Vagina (tissue), 2 donors: ENCODE measurements at regions not wholly inside any gene's neighbourhood (a gene's known extent, or its start where the extent isn't known, plus 50 kb on each side); places are given as distances from the start of the nearest gene placed in this dataset.

Experiments used
- DNase-seq, 2 donors: peaks; one replicate each; pipeline ENCODE4 v3.0.0-alpha.2; 2017; ENCODE audit errors: extremely low spot score in 2 of 2
- H3K27ac ChIP-seq: fragments of 200-600 bp; sonication (generic); one replicate; pipeline ENCODE4 v1.5.1; 2019
- H3K27me3 ChIP-seq: fragments of 200-600 bp; sonication (generic); one replicate; pipeline ENCODE4 v1.5.1; 2019
- H3K36me3 ChIP-seq, 2 donors: fragments of 200-600 bp; sonication (generic); one replicate each; pipeline ENCODE4 v1.5.1; 2017 to 2019
- H3K4me1 ChIP-seq: fragments of 200-600 bp; sonication (generic); one replicate; pipeline ENCODE4 v1.5.1; 2019
- H3K4me3 ChIP-seq, 2 donors: fragments of 200-600 bp; sonication (generic); 1 replicate in 1 of 2; 2 replicates in 1 of 2; pipeline ENCODE4 v1.5.1; 2016 to 2019
- H3K9me3 ChIP-seq: fragments of 200-600 bp; sonication (generic); one replicate; pipeline ENCODE4 v1.5.1; 2019
- CTCF ChIP-seq, 3 experiments: fragments of 450-650 bp in 2 of 3; fragments of 200-600 bp in 1 of 3; sonication (generic) in 1 of 3; IDR thresholded peaks; one replicate each; pipeline ENCODE4 v1.5.1; 2017 to 2019; ENCODE audit warnings: antibody characterized with exemption in 3 of 3, mild to moderate bottlenecking in 2 of 3, moderate library complexity in 2 of 3
- POLR2A ChIP-seq, 2 donors: fragments of 450-650 bp; IDR thresholded peaks; one replicate each; pipeline ENCODE4 v1.6.1; 2017; ENCODE audit warnings: antibody characterized with exemption in 2 of 2, mild to moderate bottlenecking in 2 of 2, moderate library complexity in 2 of 2
- POLR2AphosphoS5 ChIP-seq, 2 donors: sonication (generic); formaldehyde crosslinking; IDR thresholded peaks; one replicate each; pipeline ENCODE4 v1.9.0; 2017; ENCODE audit warnings: antibody characterized with exemption in 2 of 2, mild to moderate bottlenecking in 2 of 2, low read depth in 1 of 2; ENCODE audit not compliant: insufficient read depth in 1 of 2
- intact Hi-C: fragments of 100-400 bp; cut with DNase I; formaldehyde crosslinking; loops from one replicate; pipeline ENCODE4 v1.15.1; 2023

DNA sequence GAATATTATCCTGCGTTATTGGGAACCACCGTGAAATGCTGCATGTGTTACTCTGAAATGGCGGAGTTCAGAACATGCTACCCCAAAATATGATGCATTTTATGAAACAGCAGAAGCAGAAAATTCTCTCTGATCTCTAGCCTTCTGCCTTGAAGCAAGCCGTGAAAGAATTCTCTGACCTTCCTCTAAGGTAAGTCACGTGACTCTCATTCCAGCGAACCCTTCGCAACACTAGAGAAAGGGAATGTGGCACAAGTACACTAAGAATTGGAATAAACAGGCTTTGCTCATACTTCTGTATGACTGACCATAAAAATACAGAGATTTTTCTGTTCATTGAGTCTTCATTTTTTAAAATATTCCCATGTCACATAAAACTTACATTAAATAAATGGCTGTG is 805.6 kb upstream of the LRRC4C start:
- Histone ChIP-seq H3K4me1 (no peaks in the 10 kb centered on the region), H3K4me3 (no peak overlapping the region), H3K36me3 (no peaks in the 10 kb centered on the region), H3K27me3 (no peaks in the 10 kb centered on the region), H3K27ac (no peak overlapping the region), H3K9me3 (no peaks in the 10 kb centered on the region)
- no peak for DNase-seq
- TF ChIP-seq POLR2AphosphoS5 (IDR thresholded peaks at IDR 0.05; ENCODE audit: insufficient read depth in 1 of 2, low read depth in 1 of 2) (no peak), POLR2A (IDR thresholded peaks at IDR 0.05) (no peak), CTCF (IDR thresholded peaks at IDR 0.05) (no peak)
- intact Hi-C loops, result no loop called here

DNA sequence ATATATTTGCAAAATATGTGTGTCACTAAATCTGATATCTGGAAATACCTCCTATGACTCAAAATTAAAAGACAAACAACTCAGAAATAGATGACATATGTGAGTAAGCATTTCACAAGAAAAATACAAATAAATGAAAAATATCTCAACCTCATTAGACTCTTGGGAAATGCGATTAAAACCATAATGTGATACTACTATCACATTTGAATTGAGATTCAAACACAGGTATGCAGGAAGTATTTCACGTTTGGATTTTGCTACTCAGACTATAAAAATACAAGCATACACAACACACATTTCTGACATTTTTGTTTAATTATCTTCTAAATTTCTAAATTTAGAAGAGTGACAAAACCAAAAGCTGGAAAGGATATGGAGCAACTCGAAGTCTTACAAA is 811.9 kb upstream of the LRRC4C start:
- Histone ChIP-seq H3K4me1 (no peaks in the 10 kb centered on the region), H3K9me3 (no peaks in the 10 kb centered on the region), H3K4me3 (no peak overlapping the region), H3K27ac (no peak overlapping the region), H3K27me3 (no peaks in the 10 kb centered on the region), H3K36me3 (no peaks in the 10 kb centered on the region)
- DNase-seq, result no peak
- TF ChIP-seq CTCF (IDR thresholded peaks at IDR 0.05) (no peak), POLR2AphosphoS5 (IDR thresholded peaks at IDR 0.05; ENCODE audit: insufficient read depth in 1 of 2, low read depth in 1 of 2) (no peak), POLR2A (IDR thresholded peaks at IDR 0.05) (no peak)
- intact Hi-C loops, result no loop called here

DNA sequence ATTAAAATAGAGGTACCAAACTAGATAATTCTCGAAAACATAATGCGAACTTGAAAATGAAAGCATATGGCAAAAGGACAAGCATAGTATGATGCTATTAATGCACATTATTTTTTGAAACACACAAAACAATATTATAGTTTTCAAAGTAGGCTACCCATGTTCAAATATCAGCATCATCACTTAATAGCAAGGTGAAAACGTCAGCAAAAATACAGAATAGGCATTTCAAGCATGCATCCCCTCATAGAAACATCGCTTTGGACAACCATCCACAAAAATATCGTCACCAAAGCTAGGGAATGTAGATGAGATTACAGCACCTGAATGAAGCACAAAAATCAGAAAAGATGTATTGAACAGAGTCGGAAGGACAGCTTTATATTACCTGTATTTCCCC is 814.5 kb upstream of the LRRC4C start:
- DNase-seq, result no peak
- H3K27ac ChIP-seq, result no peak overlapping the region
- no peaks in the 10 kb centered on the region for H3K9me3 ChIP-seq
- TF ChIP-seq POLR2AphosphoS5 (IDR thresholded peaks at IDR 0.05; ENCODE audit: insufficient read depth in 1 of 2, low read depth in 1 of 2), result no peak
- TF ChIP-seq CTCF (IDR thresholded peaks at IDR 0.05), result no peak
- TF ChIP-seq POLR2A (IDR thresholded peaks at IDR 0.05), result no peak
- H3K27me3 ChIP-seq, result no peaks in the 10 kb centered on the region
- H3K36me3 ChIP-seq, result no peaks in the 10 kb centered on the region
- no peak overlapping the region for H3K4me3 ChIP-seq
- H3K4me1 ChIP-seq, result no peaks in the 10 kb centered on the region
- intact Hi-C loops, result no loop called here

GRCh38 chr11:42296910-42297309 is 837.5 kb upstream of the LRRC4C start:
- no peaks in the 10 kb centered on the region for H3K36me3 ChIP-seq
- H3K9me3 ChIP-seq, result no peaks in the 10 kb centered on the region
- no peak for TF ChIP-seq CTCF (IDR thresholded peaks at IDR 0.05)
- no peak for TF ChIP-seq POLR2A (IDR thresholded peaks at IDR 0.05)
- TF ChIP-seq POLR2AphosphoS5 (IDR thresholded peaks at IDR 0.05; ENCODE audit: insufficient read depth in 1 of 2, low read depth in 1 of 2), result no peak
- no peak for DNase-seq
- H3K27me3 ChIP-seq, result no peaks in the 10 kb centered on the region
- H3K27ac ChIP-seq, result no peak overlapping the region
- no peak overlapping the region for H3K4me3 ChIP-seq
- no peaks in the 10 kb centered on the region for H3K4me1 ChIP-seq
- intact Hi-C loops, result no loop called here

- no peaks in the 10 kb centered on the region for H3K36me3 ChIP-seq
- no peaks in the 10 kb centered on the region for H3K27me3 ChIP-seq
- no peaks in the 10 kb centered on the region for H3K9me3 ChIP-seq
- intact Hi-C loops, result no loop called here
- TF ChIP-seq POLR2AphosphoS5 (IDR thresholded peaks at IDR 0.05; ENCODE audit: insufficient read depth in 1 of 2, low read depth in 1 of 2), result no peak
- no peak for TF ChIP-seq CTCF (IDR thresholded peaks at IDR 0.05)
- TF ChIP-seq POLR2A (IDR thresholded peaks at IDR 0.05), result no peak
- H3K27ac ChIP-seq, result no peak overlapping the region
- DNase-seq, result no peak
- no peaks in the 10 kb centered on the region for H3K4me1 ChIP-seq
- no peak overlapping the region for H3K4me3 ChIP-seq
Measured at GRCh38 chr11:42299780-42300179, 840.3 kb upstream of the LRRC4C start.
